HL-60 (cell line): ENCODE measurements at regions not wholly inside any gene's neighbourhood (a gene's known extent, or its start where the extent isn't known, plus 50 kb on each side); places are given as distances from the start of the nearest gene placed in this dataset.

ENCODE experiments used
- DNase-seq, 2 experiments: peaks; one replicate each; pipeline ENCODE4 v3.0.0-alpha.2; 2010 to 2020; ENCODE audit warnings: low read depth in 1 of 2, low spot score in 1 of 2
- H3K27ac ChIP-seq: fragments of 250-450 bp; sonication (Bioruptor Pico); replicated peaks from 2 replicates; pipeline ENCODE4 v1.5.1; 2020; ENCODE audit warnings: mild to moderate bottlenecking, moderate library complexity
- H3K27me3 ChIP-seq: fragments of 250-450 bp; sonication (Bioruptor Pico); 2 replicates; pipeline ENCODE4 v1.5.1; 2021; ENCODE audit warnings: mild to moderate bottlenecking, moderate library complexity; ENCODE audit not compliant: insufficient read depth, poor library complexity, severe bottlenecking
- H3K4me3 ChIP-seq: replicated peaks from 2 replicates; pipeline ENCODE4 v1.5.1; 2011; ENCODE audit warnings: mild to moderate bottlenecking, control low read depth, low read length; ENCODE audit not compliant: insufficient read depth
- CTCF ChIP-seq: IDR thresholded peaks from one replicate; pipeline ENCODE4 v1.5.1; 2011; ENCODE audit warnings: low read length, control low read depth, inconsistent platforms; ENCODE audit not compliant: insufficient read depth
- GABPA ChIP-seq: IDR thresholded peaks from 2 replicates; pipeline ENCODE4 v1.6.1; 2012; ENCODE audit warnings: low read depth
- POLR2AphosphoS5 ChIP-seq: IDR thresholded peaks from 2 replicates; pipeline ENCODE4 v1.6.1; 2012; ENCODE audit warnings: low read depth
- REST ChIP-seq: IDR thresholded peaks from 2 replicates; pipeline ENCODE4 v1.6.1; 2012; ENCODE audit warnings: low read depth; ENCODE audit not compliant: insufficient replicate concordance
- SPI1 ChIP-seq: IDR thresholded peaks from 2 replicates; pipeline ENCODE4 v1.6.1; 2012; ENCODE audit warnings: low read depth, mild to moderate bottlenecking, borderline replicate concordance

- Histone ChIP-seq H3K27ac (no peak overlapping the region), H3K4me3 (no peak overlapping the region), H3K27me3 (no peaks in the 10 kb centered on the region)
- DNase-seq = no peak
- TF ChIP-seq CTCF = no peak
- no peak for TF ChIP-seq POLR2AphosphoS5
- no peak for TF ChIP-seq GABPA
- TF ChIP-seq REST = no peak
- no peak for TF ChIP-seq SPI1
Measured at GRCh38 chr17:74116087-74116717, 87.3 kb upstream of the RPL38 start.

GRCh38 chr17:74117087-74117698 lies 86.3 kb upstream of the RPL38 start:
- no peak for TF ChIP-seq GABPA
- TF ChIP-seq REST = no peak
- TF ChIP-seq SPI1 = no peak
- TF ChIP-seq CTCF = no peak
- TF ChIP-seq POLR2AphosphoS5 = no peak
- Histone ChIP-seq H3K4me3 (no peak overlapping the region), H3K27me3 (no peaks in the 10 kb centered on the region), H3K27ac (no peak overlapping the region)
- no peak for DNase-seq

- TF ChIP-seq CTCF (no peak), GABPA (no peak), SPI1 (no peak), POLR2AphosphoS5 (no peak), REST (no peak)
- Histone ChIP-seq H3K27ac (no peak overlapping the region), H3K4me3 (no peak overlapping the region), H3K27me3 (no peaks in the 10 kb centered on the region)
- DNase-seq = no peak
Measured at GRCh38 chr17:74117999-74118421, 85.5 kb upstream of the RPL38 start.
